ENCODE measurements at regions not wholly inside any gene's neighbourhood (a gene's known extent, or its start where the extent isn't known, plus 50 kb on each side); places are given as distances from the start of the nearest gene placed in this dataset.
"Not testable (repeated sequence)": the region's sequence is repeated elsewhere in the genome, so short reads cannot be mapped to it uniquely, and the experiment has no call there.

DNA sequence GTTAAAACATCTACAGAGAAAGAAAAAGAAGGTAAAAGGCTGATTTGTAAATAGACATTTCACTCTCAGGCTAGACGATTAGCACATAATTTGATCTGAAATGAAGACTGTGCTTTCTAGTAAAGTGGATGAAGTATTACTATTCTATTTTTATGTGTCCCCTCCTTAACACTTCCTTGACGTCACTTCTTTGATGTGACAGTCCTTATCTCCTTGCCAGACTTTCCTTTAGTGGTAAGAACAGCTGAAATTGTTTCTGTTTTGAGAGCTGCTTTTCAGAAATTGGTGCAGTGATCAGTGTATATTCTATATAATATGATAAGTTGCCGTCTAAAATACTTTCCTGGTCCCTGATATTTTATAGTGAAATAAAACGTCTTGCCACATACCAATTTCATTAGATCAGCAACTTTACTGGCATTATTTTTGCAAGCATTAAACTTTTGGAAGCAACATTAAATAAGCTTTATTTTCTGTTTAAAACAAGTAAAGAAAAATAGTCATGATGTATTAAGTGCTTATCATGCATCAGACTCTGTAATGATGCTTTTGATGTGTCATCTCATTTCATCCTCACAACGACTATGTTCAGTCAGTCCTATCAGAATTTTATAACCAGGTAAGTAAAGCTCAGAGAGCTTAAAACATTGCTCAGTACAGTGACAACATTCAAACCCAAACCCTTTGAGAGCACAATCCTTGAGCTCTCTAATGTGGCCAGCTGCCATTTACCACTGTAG lies 210.3 kb upstream of the PCDH9 start:
- DNase-seq (ENCODE audit: low spot score) = no peak

GRCh38 chr13:67439365-67439764 lies 209.2 kb upstream of the PCDH9 start:
- no peak for DNase-seq (ENCODE audit: low spot score)

DNA sequence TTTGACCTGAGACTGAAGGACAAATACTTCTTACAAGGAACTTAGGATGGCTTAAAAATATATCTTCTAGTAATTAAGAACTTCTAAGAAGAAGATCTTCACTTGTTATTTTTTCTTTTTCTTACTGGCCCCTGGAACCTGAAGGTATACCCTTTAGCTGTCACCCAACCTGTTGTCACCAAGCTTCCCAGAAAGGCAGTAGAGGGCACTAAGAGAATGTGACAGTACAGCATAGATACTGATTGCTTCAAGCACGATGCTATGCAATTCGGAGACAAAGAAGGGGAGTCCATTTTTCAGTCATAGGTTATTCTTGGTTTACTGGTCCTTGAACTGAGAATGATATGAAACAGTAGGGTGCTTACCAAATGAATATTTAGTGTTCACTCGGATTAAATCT lies 208.3 kb upstream of the PCDH9 start:
- DNase-seq (ENCODE audit: low spot score) = peak; percentile 4

DNA sequence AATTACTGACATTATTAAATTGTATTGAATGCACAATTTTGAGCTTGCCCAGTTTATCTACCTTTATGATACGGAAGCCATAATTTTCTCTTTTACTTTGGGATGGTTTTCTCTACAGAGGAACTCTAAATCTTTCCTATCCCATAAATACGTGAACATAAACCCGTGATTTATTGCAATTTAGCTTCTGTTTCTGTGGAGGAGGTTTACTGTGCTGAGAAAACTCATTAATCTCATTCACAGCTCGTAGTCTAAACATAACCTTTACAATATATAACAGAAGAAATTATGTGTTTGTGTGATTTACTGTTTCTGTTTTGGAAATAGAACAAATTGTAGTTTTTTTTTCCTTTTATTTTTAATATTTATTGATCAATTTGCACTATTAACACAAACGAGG lies 207.1 kb upstream of the PCDH9 start:
- DNase-seq (ENCODE audit: low spot score) = no peak

DNA sequence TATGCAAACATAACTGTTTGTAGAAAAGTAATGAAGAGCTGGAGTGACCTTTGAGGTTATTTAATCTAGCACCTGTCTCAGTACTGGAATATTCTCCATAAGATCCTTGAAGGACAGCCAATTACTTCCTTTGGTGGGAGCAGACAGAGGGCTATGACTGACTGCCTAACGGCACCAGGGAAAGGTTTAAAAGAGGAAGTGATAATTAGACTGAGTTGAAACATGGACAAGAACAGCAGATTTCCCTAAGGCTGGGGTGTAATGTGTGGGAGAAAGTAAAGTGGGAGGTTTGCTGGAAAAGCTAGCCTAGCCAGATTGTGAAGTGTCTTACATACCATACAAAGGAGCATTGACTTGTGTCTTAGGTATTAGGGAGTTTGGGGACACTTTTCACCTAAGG lies 191.3 kb upstream of the PCDH9 start:
- DNase-seq (ENCODE audit: low spot score) = no peak

GRCh38 chr13:67416047-67416925 lies 186.2 kb upstream of the PCDH9 start:
- peak; percentile 8 for DNase-seq (ENCODE audit: low spot score)

GRCh38 chr13:67410645-67411044 lies 180.5 kb upstream of the PCDH9 start:
- DNase-seq (ENCODE audit: low spot score) = no peak

DNA sequence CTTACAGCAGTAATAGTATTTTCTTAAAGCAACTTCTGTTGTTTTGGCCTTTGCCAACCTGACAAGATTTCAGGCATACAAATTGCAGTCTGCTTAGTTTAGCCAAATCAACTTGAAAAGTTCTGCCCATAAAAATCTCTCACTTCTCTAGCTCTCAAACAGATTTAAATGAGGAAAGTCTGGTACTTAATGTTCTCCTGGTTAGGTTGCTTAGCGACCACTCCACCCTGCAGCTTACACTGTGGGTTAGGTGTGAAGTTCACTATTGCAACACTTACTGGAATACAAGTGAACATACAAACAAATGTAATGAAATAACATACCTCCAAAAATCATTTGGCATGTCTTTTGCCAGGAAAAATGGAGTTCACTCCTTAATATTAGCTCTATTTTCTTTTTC lies 178.7 kb upstream of the PCDH9 start:
- DNase-seq (ENCODE audit: low spot score) = no peak

DNA sequence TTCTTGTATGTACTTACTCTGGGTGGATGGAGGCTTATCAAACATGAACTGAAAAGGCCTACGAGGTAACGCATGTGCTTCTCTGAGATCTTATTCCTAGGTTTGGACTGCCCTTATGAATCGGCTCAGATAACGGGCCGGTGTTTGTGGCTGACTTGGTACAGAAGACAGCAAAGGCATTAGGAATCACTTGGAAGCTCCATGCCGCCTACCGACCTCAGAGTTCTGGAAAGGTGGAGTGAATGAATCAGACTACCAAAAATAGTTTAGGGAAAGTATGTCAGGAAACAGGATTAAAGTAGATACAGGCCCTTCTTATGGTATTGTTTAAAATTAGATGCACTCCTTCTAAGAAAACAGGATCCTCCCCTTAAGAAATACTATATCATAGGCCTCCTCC lies 172.4 kb upstream of the PCDH9 start:
- DNase-seq (ENCODE audit: low spot score) = no peak

- no peak for DNase-seq (ENCODE audit: low spot score)
Measured at GRCh38 chr13:67395577-67395976, 165.4 kb upstream of the PCDH9 start.

- no peak for DNase-seq (ENCODE audit: low spot score)
Measured at GRCh38 chr13:67392014-67392413, 161.9 kb upstream of the PCDH9 start.

GRCh38 chr13:67390462-67391086 lies 160.4 kb upstream of the PCDH9 start:
- no peak for DNase-seq (ENCODE audit: low spot score)

GRCh38 chr13:67389171-67389570 lies 159.0 kb upstream of the PCDH9 start:
- no peak for DNase-seq (ENCODE audit: low spot score)

DNA sequence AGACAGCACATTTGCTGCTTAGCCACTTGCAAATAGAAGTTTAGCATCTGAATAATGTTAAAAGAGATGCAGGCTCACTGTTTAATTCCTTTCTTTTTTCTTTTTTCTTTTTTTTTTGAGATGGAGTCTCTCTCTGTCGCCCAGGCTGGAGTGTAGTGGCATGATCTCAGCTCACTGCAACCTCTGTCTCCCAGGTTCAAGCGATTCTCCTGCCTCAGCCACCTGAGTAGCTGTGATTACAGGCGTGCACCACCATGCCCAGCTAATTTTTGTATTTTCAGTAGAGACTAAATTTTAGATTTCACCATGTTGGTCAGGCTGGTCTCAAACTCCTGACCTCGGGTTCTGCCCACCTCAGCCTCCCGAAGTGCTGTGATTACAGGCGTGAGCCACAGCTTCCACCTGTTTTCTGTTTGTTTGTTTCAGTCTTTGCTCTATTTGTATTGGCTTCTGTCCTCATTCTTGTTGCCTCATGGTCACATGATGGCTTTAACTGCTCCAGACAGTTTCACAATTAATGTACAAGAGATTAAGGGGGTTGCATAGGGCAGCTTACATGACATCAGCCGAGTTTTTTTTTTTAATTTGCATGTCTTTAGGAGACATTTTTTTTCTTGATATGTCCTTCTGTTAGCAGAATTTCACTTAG lies 153.1 kb upstream of the PCDH9 start:
- not testable (repeated sequence) for DNase-seq (ENCODE audit: low spot score)

- DNase-seq (ENCODE audit: low spot score) = no peak
Measured at GRCh38 chr13:67377919-67378318, 147.8 kb upstream of the PCDH9 start.

DNA sequence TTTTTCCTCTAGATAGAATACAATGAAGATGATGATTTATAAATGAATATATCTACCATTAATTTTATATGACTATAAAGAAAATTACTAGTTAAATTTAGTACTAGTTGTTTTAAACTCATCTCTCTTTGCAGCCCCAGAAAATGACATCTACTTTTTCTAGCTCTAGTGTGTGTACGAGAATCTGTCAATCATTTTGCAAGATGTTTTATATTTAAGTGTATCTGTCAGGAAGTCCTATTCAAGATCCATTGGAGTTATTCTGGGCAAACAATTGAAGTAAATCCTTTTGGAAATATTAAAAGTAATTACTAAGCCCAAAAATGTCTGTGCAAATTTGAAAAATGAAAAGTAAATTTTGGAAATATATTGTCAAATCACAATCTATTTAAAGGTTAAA lies 144.3 kb upstream of the PCDH9 start:
- DNase-seq (ENCODE audit: low spot score) = no peak

DNA sequence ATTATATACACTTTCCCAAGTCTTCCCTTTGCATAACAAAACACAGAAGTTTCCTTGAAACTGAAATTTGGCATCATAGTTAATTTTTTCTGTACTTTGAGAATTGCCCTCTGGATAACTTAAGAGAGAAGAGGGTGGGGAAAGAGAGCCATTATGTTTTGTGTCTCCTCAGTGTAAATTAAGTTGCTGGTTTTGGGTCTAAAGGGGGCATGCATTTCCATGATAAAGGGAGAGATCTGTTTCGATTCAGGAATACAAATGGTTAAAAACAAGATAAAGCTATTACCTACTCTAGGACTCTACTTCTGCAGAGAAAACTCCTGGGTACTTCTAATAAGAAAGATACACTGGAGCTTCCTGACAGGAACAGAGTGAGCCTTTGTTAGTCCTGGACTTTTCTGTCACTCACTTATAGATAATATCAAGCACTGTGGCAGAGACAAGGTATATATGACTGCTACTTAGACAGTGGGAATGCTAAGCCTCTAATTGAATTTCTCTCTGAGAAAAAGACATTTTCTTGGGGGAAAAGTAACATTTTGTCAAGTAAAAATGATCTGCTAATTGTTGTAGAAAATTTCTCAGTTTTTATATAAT lies 142.8 kb upstream of the PCDH9 start:
- DNase-seq (ENCODE audit: low spot score) = no peak

- no peak for DNase-seq (ENCODE audit: low spot score)
Measured at GRCh38 chr13:67369895-67370660, 139.9 kb upstream of the PCDH9 start.

- DNase-seq (ENCODE audit: low spot score) = no peak
Measured at GRCh38 chr13:67367399-67367798, 137.3 kb upstream of the PCDH9 start.

DNA sequence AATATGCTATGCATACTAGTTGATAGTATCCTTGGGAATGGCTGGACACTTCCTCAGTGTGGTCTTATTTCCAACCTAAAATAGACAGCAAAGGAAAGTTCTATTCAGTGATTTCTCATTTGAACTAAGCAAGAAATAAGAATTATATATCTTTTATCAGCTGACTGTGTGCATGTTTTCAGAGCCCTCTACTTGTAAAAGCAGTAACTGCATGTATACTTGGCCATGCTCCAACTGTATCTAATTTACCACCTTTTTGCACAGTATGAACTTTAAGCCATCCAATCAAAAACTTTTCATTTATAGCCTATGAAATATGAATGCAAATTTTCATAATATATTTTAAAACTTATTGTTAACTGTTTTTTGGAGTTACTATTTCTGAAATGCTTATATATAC lies 136.4 kb upstream of the PCDH9 start:
- DNase-seq (ENCODE audit: low spot score) = no peak

GRCh38 chr13:67355812-67356476 lies 125.8 kb upstream of the PCDH9 start:
- DNase-seq (ENCODE audit: low spot score) = no peak
